Stimulated activated CD8-positive, alpha-beta memory T cell treated with anti-CD3 and anti-CD28 coated beads, Interleukin-15, amount 100 ng/mL, for 4 hours (primary cell): ENCODE measurements at regions not wholly inside any gene's neighbourhood (a gene's known extent, or its start where the extent isn't known, plus 50 kb on each side); places are given as distances from the start of the nearest gene placed in this dataset.

ENCODE experiments used
- DNase-seq, 2 donors: peaks; one replicate each; pipeline ENCODE4 v3.0.0-alpha.2; 2020; ENCODE audit warnings: low read depth in 2 of 2

- DNase-seq: no peak
Measured at GRCh38 chr4:140281828-140282552, 91.5 kb upstream of the SCOC start.

GRCh38 chr4:140277576-140277975, 95.9 kb upstream of the SCOC start:
- no peak for DNase-seq

GRCh38 chr4:140271553-140271952, 101.9 kb upstream of the SCOC start:
- no peak for DNase-seq

GRCh38 chr4:140269369-140269768, 104.1 kb upstream of the SCOC start:
- no peak for DNase-seq

DNA sequence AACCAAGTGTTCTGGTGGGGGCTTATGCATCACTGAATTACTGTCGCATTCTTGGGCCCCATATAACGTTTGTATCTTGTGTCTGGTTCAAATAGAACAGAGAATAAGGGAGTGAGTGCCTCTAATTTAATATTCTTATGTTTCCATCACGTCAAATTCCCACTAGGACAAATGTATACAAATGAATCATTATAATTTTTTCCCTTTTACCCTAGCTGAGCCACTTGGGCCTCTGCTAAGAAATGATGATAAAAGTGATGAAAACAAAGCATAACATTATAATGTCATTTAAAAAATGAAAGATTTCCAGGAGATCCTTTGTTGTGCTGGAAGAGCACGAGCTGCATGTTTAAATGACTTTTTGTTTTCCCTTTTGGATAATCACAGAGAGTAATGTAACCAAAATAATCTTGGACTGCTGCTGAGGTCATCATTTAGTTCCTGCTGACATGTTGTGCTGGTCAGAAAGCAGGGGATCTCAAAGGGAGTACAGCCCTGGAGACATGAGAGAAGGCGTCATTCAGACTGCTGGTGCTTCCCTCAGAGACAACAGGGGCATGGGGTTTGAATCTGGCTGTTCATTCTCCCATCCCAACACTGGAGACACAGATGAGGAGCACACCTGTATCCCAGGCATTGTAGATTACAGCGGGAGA, 105.1 kb upstream of the SCOC start:
- no peak for DNase-seq

GRCh38 chr4:140267576-140267975, 105.9 kb upstream of the SCOC start:
- DNase-seq: no peak

- DNase-seq: no peak
Measured at GRCh38 chr4:140266958-140267568, 106.4 kb upstream of the SCOC start.

- DNase-seq: no peak
Measured at GRCh38 chr4:140260227-140260626, 106.2 kb upstream of the MAML3 start.

- DNase-seq: no peak
Measured at GRCh38 chr4:140258476-140258875, 104.5 kb upstream of the MAML3 start.

DNA sequence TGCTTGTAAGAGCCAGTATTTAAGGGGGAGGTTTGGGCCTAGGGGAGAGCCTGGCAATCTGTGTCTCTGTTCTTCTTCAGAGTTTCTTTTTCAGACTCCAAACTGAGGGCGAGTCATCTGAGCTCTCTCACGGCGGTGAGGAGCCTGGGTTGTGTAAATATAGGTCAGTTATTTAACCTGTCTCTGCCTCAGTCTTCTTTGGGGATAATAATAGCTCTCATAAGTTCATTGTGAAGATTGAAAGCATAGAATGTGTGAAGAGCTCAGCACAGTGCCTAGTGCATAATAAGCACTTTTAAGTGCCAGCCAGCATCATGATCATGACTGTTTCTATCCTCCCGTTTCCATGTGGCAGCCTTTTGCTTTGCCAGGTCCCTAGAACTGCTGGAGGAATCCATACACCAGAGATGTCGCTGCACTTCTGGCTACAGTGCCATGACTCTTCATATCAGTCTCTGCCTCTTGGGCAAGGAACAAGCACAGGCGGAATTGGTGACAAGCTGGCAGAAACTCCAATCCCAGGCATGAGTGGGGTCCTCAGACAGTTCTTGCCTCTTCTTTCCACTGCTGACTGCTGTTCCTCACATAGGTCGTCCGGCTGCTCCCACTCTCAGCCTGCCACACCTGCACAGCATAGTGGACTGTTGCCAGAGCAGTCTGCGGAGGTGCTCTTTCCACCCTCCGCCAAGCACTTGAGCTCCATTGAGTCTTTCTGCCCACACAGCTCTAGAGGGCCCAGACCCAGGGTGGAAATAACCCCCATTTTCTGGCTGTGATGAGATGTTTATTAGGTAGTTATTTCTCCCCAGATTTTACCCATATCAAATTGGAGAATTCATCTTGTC, 103.7 kb upstream of the MAML3 start:
- no peak for DNase-seq

DNA sequence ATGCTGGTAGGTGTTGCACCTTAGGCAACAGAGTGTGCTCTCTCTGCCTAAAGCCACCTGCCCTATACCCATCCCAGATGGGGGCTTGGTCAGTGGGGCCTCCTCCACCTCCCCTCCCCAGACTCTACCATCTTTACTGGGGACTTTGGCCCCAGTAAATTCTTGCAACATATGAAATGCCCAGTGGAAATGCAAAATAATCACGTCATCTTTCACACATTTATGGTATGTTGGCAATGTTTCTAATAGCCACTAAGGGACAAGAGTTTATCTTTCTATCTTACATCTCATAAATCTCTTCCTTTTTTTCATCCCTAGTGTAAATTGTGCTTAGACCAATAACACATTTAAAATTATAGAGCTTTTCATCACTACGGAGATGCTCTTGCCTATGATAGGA, 103.0 kb upstream of the MAML3 start:
- no peak for DNase-seq

GRCh38 chr4:140256335-140256734, 102.4 kb upstream of the MAML3 start:
- no peak for DNase-seq

DNA sequence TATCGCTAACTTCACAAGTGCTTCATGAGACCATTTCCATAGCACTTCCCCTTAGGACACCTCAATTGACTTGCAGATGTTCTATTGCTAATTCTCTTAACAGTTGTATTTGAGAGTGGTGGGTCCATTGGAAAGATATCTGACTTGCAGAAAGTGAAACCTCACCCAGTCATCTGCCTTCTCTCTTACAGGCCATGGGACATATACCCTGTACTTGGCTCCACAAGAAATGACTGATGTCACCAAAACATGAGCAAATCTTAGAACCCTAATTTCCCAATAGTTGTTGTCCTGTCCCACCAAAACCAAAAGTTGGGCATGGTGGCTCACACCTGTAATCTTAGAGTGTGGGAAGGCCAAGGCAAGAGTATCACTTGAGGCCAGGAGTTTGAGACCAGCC, 101.9 kb upstream of the MAML3 start:
- no peak for DNase-seq

GRCh38 chr4:140255467-140255866, 101.5 kb upstream of the MAML3 start:
- DNase-seq: no peak

DNA sequence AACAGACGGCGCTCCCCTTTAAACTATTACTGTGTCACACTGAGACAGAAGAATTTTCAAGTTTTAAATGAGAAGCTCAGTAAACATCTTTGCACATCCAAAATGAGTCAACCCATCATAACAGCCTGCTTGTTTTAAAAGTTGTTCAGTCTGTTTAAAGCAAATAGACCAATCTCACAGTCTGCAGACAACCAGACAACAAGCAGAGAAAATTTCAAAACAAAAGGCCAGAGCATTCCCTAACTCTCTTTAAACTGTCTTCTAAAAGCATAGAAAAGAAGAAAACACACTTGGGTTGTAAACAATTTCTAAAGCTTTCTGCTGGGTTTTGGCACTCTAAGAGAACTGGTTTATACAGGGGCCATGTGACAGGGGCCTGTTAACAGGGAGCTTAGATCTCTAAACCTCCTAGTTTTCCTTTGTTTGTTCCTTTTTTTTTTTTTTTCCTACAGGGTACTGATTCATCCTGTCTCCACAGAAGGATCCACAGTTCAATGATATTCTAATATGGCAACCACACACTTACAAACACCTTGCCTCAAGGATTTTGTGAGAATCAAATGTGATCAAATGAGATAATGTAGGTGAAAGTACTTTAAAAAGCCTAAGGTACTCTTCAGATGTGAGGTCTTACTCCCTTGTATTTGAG, 100.8 kb upstream of the MAML3 start:
- DNase-seq: no peak

GRCh38 chr4:140253556-140254027, 99.6 kb upstream of the MAML3 start:
- DNase-seq: no peak

GRCh38 chr4:140252742-140253555, 99.0 kb upstream of the MAML3 start:
- peak in 1 of 2 donors; percentile 34 for DNase-seq

DNA sequence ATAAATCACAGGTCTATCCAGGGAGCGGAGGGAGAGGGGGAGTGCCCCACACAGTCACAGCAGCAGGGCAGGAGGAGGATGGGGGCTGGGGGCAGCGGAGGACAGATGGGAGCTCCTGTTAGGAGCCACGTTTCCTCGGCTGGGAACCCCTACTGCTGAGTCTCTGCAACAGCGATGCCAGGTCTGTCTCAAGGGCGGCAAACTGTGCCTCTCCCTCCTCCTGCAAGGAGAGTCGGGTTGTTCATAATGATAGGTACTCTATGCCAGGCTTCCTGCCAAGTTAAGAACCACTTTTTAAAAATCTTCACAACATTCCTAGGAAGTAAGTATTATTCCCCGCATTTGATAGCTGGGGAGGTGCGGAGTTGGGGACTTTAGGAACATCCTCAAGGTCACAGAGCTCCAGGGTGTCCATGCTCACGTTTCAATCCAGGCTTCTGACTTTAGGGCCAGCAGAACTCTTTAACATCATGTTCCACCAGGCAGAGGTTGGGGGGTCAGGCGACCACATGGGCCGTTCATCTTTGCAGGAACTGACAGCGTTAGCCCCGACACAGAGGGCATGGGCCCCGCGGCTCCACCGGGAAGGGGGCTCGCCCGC, 98.3 kb upstream of the MAML3 start:
- DNase-seq: no peak

- no peak for DNase-seq
Measured at GRCh38 chr4:140251571-140251970, 97.6 kb upstream of the MAML3 start.

- DNase-seq: no peak
Measured at GRCh38 chr4:140250989-140251552, 97.1 kb upstream of the MAML3 start.
